DMS 273 (cell line): ENCODE measurements at regions not wholly inside any gene's neighbourhood (a gene's known extent, or its start where the extent isn't known, plus 50 kb on each side); places are given as distances from the start of the nearest gene placed in this dataset.
"Not testable (repeated sequence)": the region's sequence is repeated elsewhere in the genome, so short reads cannot be mapped to it uniquely, and the experiment has no call there.

Source experiments
- DNase-seq: peaks from one replicate; lab custom pipeline; 2025; ENCODE audit not compliant: unreplicated experiment; lab: John Stamatoyannopoulos, UW

- DNase-seq, result no peak
Measured at GRCh38 chr2:8253781-8254180, 428.1 kb upstream of the ID2 start.

DNA sequence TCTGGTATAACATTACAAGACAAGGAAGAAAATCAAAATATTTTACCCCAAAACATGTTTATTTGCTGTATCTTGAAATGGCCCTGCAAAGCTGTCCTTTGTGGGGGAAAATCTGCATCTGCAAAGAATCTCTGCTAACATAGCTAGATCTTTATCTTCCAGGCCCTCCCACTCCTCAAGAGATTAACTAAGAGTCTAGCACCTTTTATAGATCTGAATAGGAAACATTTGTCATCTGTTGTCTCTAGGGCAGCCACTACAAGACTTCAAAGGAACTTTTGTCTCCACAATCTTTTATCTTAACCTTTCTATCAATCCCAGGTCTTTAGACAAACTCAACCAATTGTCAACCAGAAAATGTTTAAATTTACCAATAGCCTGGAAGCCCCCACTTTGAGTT is 427.6 kb upstream of the ID2 start:
- DNase-seq, result not testable (repeated sequence)

GRCh38 chr2:8254791-8255447 is 426.9 kb upstream of the ID2 start:
- no peak for DNase-seq

GRCh38 chr2:8255448-8255800 is 426.4 kb upstream of the ID2 start:
- no peak for DNase-seq

GRCh38 chr2:8256905-8257304 is 425.0 kb upstream of the ID2 start:
- DNase-seq, result no peak

GRCh38 chr2:8257502-8257901 is 424.4 kb upstream of the ID2 start:
- no peak for DNase-seq

- no peak for DNase-seq
Measured at GRCh38 chr2:8258406-8258805, 423.4 kb upstream of the ID2 start.

- no peak for DNase-seq
Measured at GRCh38 chr2:8259106-8259840, 422.6 kb upstream of the ID2 start.

- DNase-seq, result no peak
Measured at GRCh38 chr2:8259841-8260178, 422.0 kb upstream of the ID2 start.

DNA sequence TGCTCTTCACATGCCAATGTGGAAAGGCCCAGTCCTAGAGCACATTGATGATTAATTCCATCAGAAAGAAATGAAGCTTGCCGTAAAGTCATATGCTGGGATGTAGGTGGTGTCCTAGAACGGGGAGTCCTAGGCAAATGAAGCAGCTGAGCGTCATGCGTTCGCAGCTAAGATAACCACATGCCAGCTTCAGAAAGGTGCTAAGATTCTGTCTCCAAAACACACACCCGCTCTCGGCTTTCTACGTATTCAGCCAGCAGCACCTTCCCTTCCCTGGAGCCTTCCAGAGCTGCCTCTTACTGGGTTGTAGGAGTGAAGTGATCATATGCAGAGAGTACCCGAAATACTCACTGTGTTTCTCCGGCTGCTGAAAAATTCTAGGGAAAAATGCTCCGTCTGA is 421.6 kb upstream of the ID2 start:
- no peak for DNase-seq

- no peak for DNase-seq
Measured at GRCh38 chr2:8263901-8264300, 418.0 kb upstream of the ID2 start.

DNA sequence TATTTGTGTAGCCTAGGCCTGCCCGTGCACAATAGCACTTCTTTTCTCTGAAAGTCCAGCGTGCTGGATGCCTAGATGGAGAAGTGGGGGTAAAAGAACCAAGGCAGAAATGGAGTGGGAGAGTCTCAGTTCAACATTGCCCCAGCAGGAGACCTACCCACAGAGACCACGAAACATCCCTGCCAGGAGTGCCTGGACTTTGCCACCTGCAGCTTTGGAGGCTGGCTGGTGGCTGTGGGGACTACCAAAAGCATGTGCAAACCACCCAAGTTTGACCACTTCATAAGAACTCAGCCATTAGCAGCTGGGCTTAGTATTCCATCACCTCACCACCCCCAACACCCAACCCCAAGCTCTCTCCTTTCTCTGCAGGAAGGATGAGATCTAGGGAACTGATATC is 416.9 kb upstream of the ID2 start:
- no peak for DNase-seq

DNA sequence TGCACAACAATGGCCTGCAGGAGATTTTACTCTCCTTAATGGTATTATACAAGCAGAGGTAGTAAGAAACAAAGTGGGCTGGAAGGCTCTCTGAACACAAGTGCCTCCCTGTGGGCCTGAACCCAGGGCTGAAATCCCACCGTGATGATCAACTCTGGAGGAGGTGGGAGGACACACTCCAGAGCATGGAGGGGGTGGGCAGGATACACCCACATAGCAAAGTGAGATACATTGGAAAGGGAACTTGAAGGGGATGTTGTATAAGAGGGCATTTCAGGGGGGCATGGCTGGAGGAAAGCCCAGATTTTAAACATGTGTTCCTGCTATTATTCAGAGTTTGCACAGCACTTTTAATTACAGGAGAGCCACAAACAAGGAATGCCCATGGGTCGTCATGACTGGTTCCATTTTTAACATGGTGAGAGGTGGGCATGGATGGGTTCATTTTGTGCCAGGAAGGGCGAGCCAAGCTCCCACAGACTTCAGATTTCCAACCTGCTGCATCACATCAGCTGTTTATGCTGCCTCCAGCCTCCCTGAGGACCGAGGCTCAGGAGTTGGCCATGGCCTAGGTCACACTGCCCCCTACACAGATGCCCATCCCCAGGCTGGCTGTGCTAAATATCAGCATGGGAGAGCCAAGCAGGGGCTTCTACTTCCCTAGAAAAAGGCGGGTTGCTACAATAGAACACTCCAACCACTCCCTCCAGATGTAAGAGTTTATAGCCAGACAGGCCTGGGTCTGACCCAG is 416.2 kb upstream of the ID2 start:
- DNase-seq, result no peak

DNA sequence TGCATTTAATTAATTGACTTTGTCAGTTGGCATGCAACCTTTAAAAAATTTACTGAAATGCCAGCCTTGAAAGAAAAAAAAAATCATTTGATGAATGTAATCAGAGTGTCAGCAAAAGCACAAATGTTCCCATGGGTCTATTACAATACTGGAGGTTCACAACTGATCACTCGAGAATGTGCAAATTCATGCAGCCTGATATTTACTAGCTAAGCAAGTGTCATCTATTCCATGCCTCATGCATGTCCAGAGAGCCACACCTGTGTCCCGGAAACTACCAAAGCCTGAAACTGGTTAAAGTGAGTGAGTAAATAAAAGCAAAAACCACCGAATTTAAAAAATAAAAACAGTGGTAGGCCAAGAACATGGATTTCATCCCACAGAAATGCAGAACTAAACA is 415.3 kb upstream of the ID2 start:
- DNase-seq, result no peak

DNA sequence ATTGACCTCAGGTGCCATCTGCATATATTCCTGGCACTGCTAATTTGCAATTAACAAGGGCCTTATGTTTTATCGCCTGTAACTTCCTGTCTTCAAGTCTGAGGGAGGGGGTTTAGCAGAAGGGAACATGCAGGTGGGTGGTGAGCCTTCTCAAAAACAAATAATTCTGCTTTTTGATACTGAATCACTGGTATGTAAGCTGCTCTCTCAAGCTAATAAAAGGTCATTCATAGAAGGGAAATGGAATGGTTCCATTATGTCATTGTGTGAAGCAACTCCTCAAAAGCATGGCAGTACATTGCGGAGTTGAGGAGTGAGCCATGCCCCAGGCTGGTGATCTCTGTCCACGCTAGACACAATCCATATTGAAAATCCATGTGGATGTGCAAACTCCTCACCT is 414.8 kb upstream of the ID2 start:
- DNase-seq, result no peak

GRCh38 chr2:8267721-8268120 is 414.1 kb upstream of the ID2 start:
- no peak for DNase-seq

GRCh38 chr2:8268172-8268783 is 413.6 kb upstream of the ID2 start:
- no peak for DNase-seq

GRCh38 chr2:8270699-8271098 is 411.2 kb upstream of the ID2 start:
- DNase-seq, result no peak

- no peak for DNase-seq
Measured at GRCh38 chr2:8271461-8271860, 410.4 kb upstream of the ID2 start.

- DNase-seq, result no peak
Measured at GRCh38 chr2:8276026-8276425, 405.8 kb upstream of the ID2 start.

- DNase-seq, result no peak
Measured at GRCh38 chr2:8277921-8278571, 403.8 kb upstream of the ID2 start.
